ENCODE measurements at regions not wholly inside any gene's neighbourhood (a gene's known extent, or its start where the extent isn't known, plus 50 kb on each side); places are given as distances from the start of the nearest gene placed in this dataset.
"Not testable (repeated sequence)": the region's sequence is repeated elsewhere in the genome, so short reads cannot be mapped to it uniquely, and the experiment has no call there.

DNA sequence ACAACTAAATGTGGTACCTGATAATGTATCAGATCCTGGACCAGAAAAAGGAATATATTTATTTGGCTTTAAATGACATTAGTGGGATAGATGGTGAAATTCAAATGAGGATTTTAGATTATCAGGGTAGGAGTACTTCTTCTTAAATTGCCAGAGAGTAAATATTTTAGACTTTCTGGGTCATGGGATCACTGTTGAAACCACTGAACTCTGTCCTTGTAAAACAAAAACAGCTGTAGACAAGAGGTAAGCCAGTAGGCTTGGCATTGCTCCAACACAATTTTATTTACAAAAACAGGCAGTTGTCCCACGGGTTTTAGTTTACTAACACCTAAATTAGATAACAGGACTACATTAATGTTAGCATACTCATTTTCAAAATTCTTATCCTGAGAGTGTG lies 190.8 kb downstream of the SPIN4 start:
- TF ChIP-seq, protein P1, sequence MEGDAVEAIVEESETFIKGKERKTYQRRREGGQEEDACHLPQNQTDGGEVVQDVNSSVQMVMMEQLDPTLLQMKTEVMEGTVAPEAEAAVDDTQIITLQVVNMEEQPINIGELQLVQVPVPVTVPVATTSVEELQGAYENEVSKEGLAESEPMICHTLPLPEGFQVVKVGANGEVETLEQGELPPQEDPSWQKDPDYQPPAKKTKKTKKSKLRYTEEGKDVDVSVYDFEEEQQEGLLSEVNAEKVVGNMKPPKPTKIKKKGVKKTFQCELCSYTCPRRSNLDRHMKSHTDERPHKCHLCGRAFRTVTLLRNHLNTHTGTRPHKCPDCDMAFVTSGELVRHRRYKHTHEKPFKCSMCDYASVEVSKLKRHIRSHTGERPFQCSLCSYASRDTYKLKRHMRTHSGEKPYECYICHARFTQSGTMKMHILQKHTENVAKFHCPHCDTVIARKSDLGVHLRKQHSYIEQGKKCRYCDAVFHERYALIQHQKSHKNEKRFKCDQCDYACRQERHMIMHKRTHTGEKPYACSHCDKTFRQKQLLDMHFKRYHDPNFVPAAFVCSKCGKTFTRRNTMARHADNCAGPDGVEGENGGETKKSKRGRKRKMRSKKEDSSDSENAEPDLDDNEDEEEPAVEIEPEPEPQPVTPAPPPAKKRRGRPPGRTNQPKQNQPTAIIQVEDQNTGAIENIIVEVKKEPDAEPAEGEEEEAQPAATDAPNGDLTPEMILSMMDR (IDR thresholded peaks at IDR 0.05; ENCODE audit: control extremely low read depth in 1 of 3, insufficient read depth in 1 of 3, low read depth in 1 of 3, low read length in 3 of 3), result not testable (repeated sequence)
- not testable (repeated sequence) for TF ChIP-seq TCF12 (IDR thresholded peaks at IDR 0.05; ENCODE audit: low read depth, low read length); NRF1 (IDR thresholded peaks at IDR 0.05; ENCODE audit: low read depth, low read length); POLR2A (IDR thresholded peaks at IDR 0.05; ENCODE audit: control extremely low read depth in 1 of 2, low read depth in 2 of 2, low read length in 2 of 2); EGR1 (IDR thresholded peaks at IDR 0.05; ENCODE audit: borderline replicate concordance, low read depth, low read length); GTF2F1 (IDR thresholded peaks at IDR 0.05; ENCODE audit: borderline replicate concordance, low read depth, low read length)
- TF ChIP-seq, protein P2, sequence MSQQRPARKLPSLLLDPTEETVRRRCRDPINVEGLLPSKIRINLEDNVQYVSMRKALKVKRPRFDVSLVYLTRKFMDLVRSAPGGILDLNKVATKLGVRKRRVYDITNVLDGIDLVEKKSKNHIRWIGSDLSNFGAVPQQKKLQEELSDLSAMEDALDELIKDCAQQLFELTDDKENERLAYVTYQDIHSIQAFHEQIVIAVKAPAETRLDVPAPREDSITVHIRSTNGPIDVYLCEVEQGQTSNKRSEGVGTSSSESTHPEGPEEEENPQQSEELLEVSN (IDR thresholded peaks at IDR 0.05), result not testable (repeated sequence)
- TF ChIP-seq, protein P3, sequence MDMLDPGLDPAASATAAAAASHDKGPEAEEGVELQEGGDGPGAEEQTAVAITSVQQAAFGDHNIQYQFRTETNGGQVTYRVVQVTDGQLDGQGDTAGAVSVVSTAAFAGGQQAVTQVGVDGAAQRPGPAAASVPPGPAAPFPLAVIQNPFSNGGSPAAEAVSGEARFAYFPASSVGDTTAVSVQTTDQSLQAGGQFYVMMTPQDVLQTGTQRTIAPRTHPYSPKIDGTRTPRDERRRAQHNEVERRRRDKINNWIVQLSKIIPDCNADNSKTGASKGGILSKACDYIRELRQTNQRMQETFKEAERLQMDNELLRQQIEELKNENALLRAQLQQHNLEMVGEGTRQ (IDR thresholded peaks at IDR 0.05; ENCODE audit: low read length), result not testable (repeated sequence)

Measured in H1 (cell line).